ENCODE measurements at regions not wholly inside any gene's neighbourhood (a gene's known extent, or its start where the extent isn't known, plus 50 kb on each side); places are given as distances from the start of the nearest gene placed in this dataset.

DNA sequence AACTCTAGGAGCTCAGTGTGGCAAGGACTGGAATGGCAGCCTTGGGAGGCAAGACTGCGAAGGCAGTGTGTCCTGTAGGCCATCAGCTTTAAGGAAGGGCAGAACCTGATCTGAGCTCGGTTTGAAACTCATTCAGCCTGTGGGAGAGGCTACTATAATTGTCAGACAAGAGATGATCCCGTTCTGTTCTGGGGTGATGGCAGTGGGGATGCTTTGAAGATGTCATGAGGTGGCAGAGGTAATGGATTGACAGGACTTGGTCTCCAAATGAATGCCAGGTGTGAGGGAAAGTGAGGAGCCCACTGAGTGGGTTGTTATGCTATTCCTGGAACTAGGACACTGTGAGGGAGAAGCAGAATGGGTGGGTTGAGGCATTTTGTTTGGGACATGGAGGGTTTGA lies 144.9 kb downstream of the PJA1 start:
- no peaks in the 10 kb centered on the region for H4K20me1 ChIP-seq (ENCODE audit: control insufficient read depth, extremely low read depth, insufficient read depth, low read length)
- no peak overlapping the region for H3K27ac ChIP-seq (ENCODE audit: insufficient read depth, low read length)
- H3K79me2 ChIP-seq (ENCODE audit: control insufficient read depth, insufficient read depth, low read length) = no peaks in the 10 kb centered on the region
- H3K4me3 ChIP-seq (replicated peaks in 1 of 4; ENCODE audit: control extremely low read depth in 1 of 4, insufficient read depth in 1 of 4, low read depth in 3 of 4, low read length in 4 of 4) = no peak overlapping the region
- H3K4me2 ChIP-seq (ENCODE audit: extremely low read depth, insufficient read depth, low read length) = no peak overlapping the region
- H3K36me3 ChIP-seq (ENCODE audit: control insufficient read depth, insufficient read depth, low read length) = no peaks in the 10 kb centered on the region
- DNase-seq (ENCODE audit: low read depth in 2 of 2) = no peak
- no peaks in the 10 kb centered on the region for H3K27me3 ChIP-seq (ENCODE audit: control insufficient read depth, insufficient read depth, low read length)
- H2AFZ ChIP-seq (ENCODE audit: low read length) = no peak overlapping the region
- H3K9me3 ChIP-seq (ENCODE audit: control insufficient read depth, insufficient read depth, low read depth, low read length) = no peaks in the 10 kb centered on the region
- H3K9ac ChIP-seq (ENCODE audit: insufficient read depth, low read length) = no peak overlapping the region
- TF ChIP-seq, protein P1, sequence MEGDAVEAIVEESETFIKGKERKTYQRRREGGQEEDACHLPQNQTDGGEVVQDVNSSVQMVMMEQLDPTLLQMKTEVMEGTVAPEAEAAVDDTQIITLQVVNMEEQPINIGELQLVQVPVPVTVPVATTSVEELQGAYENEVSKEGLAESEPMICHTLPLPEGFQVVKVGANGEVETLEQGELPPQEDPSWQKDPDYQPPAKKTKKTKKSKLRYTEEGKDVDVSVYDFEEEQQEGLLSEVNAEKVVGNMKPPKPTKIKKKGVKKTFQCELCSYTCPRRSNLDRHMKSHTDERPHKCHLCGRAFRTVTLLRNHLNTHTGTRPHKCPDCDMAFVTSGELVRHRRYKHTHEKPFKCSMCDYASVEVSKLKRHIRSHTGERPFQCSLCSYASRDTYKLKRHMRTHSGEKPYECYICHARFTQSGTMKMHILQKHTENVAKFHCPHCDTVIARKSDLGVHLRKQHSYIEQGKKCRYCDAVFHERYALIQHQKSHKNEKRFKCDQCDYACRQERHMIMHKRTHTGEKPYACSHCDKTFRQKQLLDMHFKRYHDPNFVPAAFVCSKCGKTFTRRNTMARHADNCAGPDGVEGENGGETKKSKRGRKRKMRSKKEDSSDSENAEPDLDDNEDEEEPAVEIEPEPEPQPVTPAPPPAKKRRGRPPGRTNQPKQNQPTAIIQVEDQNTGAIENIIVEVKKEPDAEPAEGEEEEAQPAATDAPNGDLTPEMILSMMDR (conservative IDR thresholded peaks at IDR 0.05 in 1 of 2, IDR thresholded peaks at IDR 0.05 in 1 of 2; ENCODE audit: low read depth in 1 of 2, low read length in 2 of 2) = no peak
- no peak for TF ChIP-seq EZH2 (IDR thresholded peaks at IDR 0.05; ENCODE audit: low read length, missing control alignments)
- H3K4me1 ChIP-seq (ENCODE audit: control insufficient read depth, extremely low read depth, insufficient read depth, low read length) = no peaks in the 10 kb centered on the region

DNA sequence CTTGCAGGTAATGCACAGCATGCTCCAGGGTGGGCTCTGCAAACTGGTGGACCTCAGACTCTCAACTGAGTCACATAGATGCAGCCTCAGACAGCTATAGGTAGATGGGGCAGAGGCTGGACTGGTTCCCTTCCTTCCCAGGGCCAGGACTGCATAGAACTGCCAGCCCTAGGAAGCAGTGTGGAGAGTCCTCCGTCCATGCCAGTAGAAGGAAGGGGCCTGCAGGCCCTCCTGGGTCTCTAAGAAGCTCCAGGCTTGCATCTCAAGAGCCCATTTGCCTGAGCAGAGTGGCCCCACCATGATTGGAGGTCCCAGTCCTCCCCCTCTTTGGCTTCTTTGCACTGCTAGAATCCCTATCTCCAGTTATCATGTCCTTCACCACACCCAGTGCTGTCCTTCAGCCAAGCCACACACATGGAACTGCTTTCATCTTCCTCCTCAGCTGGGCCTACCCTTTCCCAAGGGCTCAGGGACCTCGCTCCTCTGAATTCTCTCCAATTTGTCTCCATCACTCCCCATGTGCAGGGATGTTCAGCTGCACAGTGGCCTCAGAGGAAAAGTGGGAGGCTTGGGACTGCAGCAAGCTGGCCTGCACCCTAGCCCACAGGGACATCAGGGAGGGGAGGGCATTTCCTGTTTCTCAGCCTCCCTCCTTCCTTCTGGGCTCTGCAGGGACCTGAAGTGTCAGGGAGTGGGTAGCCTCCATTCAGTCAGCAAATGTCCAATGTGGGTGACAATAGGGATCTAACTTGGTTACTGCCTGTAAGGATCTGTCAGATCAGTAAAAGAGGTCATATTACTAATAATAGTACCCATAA lies 146.0 kb downstream of the PJA1 start:
- H3K27me3 ChIP-seq (ENCODE audit: control insufficient read depth, insufficient read depth, low read length) = no peaks in the 10 kb centered on the region
- DNase-seq (ENCODE audit: low read depth in 2 of 2) = no peak
- TF ChIP-seq, protein P1 (conservative IDR thresholded peaks at IDR 0.05 in 1 of 2, IDR thresholded peaks at IDR 0.05 in 1 of 2; ENCODE audit: low read depth in 1 of 2, low read length in 2 of 2) = no peak
- no peak for TF ChIP-seq EZH2 (IDR thresholded peaks at IDR 0.05; ENCODE audit: low read length, missing control alignments)

DNA sequence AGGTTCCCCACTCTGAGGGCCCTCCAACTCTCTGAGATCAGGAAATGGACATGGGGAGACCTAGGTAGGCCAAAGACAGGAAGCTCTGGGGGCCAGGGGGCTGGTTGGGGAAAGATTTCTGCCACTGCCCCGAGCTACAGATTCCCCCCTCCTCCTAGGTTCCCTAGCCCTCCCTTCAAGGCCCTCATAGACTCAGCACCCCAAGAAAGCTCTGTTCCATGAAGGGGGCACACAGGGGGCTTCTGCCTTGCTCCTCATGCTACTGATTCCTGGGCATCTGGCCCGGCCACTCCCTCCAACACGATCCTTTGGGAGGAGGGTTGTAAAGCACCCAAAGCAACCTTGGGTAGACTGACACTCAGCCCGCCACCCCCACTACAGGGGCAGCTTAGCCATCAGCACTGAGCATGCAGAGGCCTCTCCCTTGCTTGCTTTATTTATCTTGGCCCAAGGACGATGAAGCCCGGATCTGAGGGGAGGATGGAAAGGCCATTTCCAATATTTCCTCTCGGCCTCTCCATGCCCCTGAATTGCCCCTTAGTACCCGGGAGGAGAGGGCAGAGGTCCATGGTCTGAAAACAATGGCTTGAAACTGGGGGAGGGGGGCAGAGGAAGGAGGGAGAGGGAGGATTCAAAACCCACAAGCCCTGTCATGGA lies 146.7 kb downstream of the PJA1 start:
- no peak overlapping the region for H3K4me3 ChIP-seq (replicated peaks in 1 of 4; ENCODE audit: control extremely low read depth in 1 of 4, insufficient read depth in 1 of 4, low read depth in 3 of 4, low read length in 4 of 4)
- H3K27ac ChIP-seq (ENCODE audit: insufficient read depth, low read length) = no peak overlapping the region
- H4K20me1 ChIP-seq (ENCODE audit: control insufficient read depth, extremely low read depth, insufficient read depth, low read length) = no peaks in the 10 kb centered on the region
- H3K9ac ChIP-seq (ENCODE audit: insufficient read depth, low read length) = no peak overlapping the region
- no peaks in the 10 kb centered on the region for H3K79me2 ChIP-seq (ENCODE audit: control insufficient read depth, insufficient read depth, low read length)
- peaks cover 2% of the 10 kb centered on the region for H3K4me1 ChIP-seq (ENCODE audit: control insufficient read depth, extremely low read depth, insufficient read depth, low read length)
- no peak for DNase-seq (ENCODE audit: low read depth in 2 of 2)
- no peaks in the 10 kb centered on the region for H3K36me3 ChIP-seq (ENCODE audit: control insufficient read depth, insufficient read depth, low read length)
- no peak overlapping the region for H2AFZ ChIP-seq (ENCODE audit: low read length)
- no peak overlapping the region for H3K4me2 ChIP-seq (ENCODE audit: extremely low read depth, insufficient read depth, low read length)
- no peaks in the 10 kb centered on the region for H3K27me3 ChIP-seq (ENCODE audit: control insufficient read depth, insufficient read depth, low read length)
- no peak for TF ChIP-seq EZH2 (IDR thresholded peaks at IDR 0.05; ENCODE audit: low read length, missing control alignments)
- TF ChIP-seq, protein P1 (conservative IDR thresholded peaks at IDR 0.05 in 1 of 2, IDR thresholded peaks at IDR 0.05 in 1 of 2; ENCODE audit: low read depth in 1 of 2, low read length in 2 of 2) = no peak
- H3K9me3 ChIP-seq (ENCODE audit: control insufficient read depth, insufficient read depth, low read depth, low read length) = no peaks in the 10 kb centered on the region

More for the DNA sequence above, 146.0 kb downstream of the PJA1 start:
- Histone ChIP-seq H4K20me1 (ENCODE audit: control insufficient read depth, extremely low read depth, insufficient read depth, low read length) (no peaks in the 10 kb centered on the region), H3K9me3 (ENCODE audit: control insufficient read depth, insufficient read depth, low read depth, low read length) (no peaks in the 10 kb centered on the region), H2AFZ (ENCODE audit: low read length) (no peak overlapping the region), H3K4me1 (ENCODE audit: control insufficient read depth, extremely low read depth, insufficient read depth, low read length) (no peaks in the 10 kb centered on the region), H3K27ac (ENCODE audit: insufficient read depth, low read length) (no peak overlapping the region), H3K79me2 (ENCODE audit: control insufficient read depth, insufficient read depth, low read length) (no peaks in the 10 kb centered on the region), H3K4me3 (replicated peaks in 1 of 4; ENCODE audit: control extremely low read depth in 1 of 4, insufficient read depth in 1 of 4, low read depth in 3 of 4, low read length in 4 of 4) (no peak overlapping the region), H3K9ac (ENCODE audit: insufficient read depth, low read length) (no peak overlapping the region), H3K4me2 (ENCODE audit: extremely low read depth, insufficient read depth, low read length) (no peak overlapping the region), H3K36me3 (ENCODE audit: control insufficient read depth, insufficient read depth, low read length) (no peaks in the 10 kb centered on the region)
